GM21528 (cell line): ENCODE measurements at regions not wholly inside any gene's neighbourhood (a gene's known extent, or its start where the extent isn't known, plus 50 kb on each side); places are given as distances from the start of the nearest gene placed in this dataset.
"Not testable (repeated sequence)": the region's sequence is repeated elsewhere in the genome, so short reads cannot be mapped to it uniquely, and the experiment has no call there.

Experiments
- ATAC-seq: cut with Tn5 transposase; IDR thresholded peaks from one replicate; pipeline ENCODE4 v1.9.1; 2021; ENCODE audit warnings: mild to moderate bottlenecking, moderate library complexity; ENCODE audit not compliant: unreplicated experiment, low FRiP score

GRCh38 chr7:119482671-119483070 lies 790.3 kb upstream of the KCND2 start:
- ATAC-seq, result no peak

- no peak for ATAC-seq
Observed at GRCh38 chr7:119483364-119483763, 789.6 kb upstream of the KCND2 start.

- ATAC-seq, result no peak
Observed at GRCh38 chr7:119514326-119514725, 758.6 kb upstream of the KCND2 start.

- ATAC-seq, result no peak
Observed at GRCh38 chr7:119515214-119515613, 757.8 kb upstream of the KCND2 start.

GRCh38 chr7:119515962-119516361 lies 757.0 kb upstream of the KCND2 start:
- no peak for ATAC-seq

GRCh38 chr7:119522263-119522662 lies 750.7 kb upstream of the KCND2 start:
- no peak for ATAC-seq

- no peak for ATAC-seq
Observed at GRCh38 chr7:119522698-119523097, 750.3 kb upstream of the KCND2 start.

GRCh38 chr7:119545118-119545517 lies 727.9 kb upstream of the KCND2 start:
- no peak for ATAC-seq

GRCh38 chr7:119555788-119556187 lies 717.2 kb upstream of the KCND2 start:
- ATAC-seq, result no peak

- no peak for ATAC-seq
Observed at GRCh38 chr7:119556436-119556835, 716.5 kb upstream of the KCND2 start.

GRCh38 chr7:119561751-119562150 lies 711.2 kb upstream of the KCND2 start:
- ATAC-seq, result no peak

GRCh38 chr7:119562839-119563238 lies 710.1 kb upstream of the KCND2 start:
- no peak for ATAC-seq

GRCh38 chr7:119571666-119572065 lies 701.3 kb upstream of the KCND2 start:
- no peak for ATAC-seq

- ATAC-seq, result no peak
Observed at GRCh38 chr7:119572132-119572531, 700.8 kb upstream of the KCND2 start.

GRCh38 chr7:119572541-119572940 lies 700.4 kb upstream of the KCND2 start:
- no peak for ATAC-seq

- no peak for ATAC-seq
Observed at GRCh38 chr7:119578116-119578515, 694.9 kb upstream of the KCND2 start.

GRCh38 chr7:119594956-119595355 lies 678.0 kb upstream of the KCND2 start:
- no peak for ATAC-seq

- ATAC-seq, result no peak
Observed at GRCh38 chr7:119596651-119597050, 676.3 kb upstream of the KCND2 start.

- ATAC-seq, result no peak
Observed at GRCh38 chr7:119606297-119606696, 666.7 kb upstream of the KCND2 start.

- ATAC-seq, result no peak
Observed at GRCh38 chr7:119620769-119621168, 652.2 kb upstream of the KCND2 start.

- ATAC-seq, result no peak
Observed at GRCh38 chr7:119623427-119623826, 649.5 kb upstream of the KCND2 start.

- no peak for ATAC-seq
Observed at GRCh38 chr7:119630406-119630969, 642.5 kb upstream of the KCND2 start.

- not testable (repeated sequence) for ATAC-seq
Observed at GRCh38 chr7:119633812-119634211, 639.2 kb upstream of the KCND2 start.
